HK-2 (cell line): ENCODE measurements at regions not wholly inside any gene's neighbourhood (a gene's known extent, or its start where the extent isn't known, plus 50 kb on each side); places are given as distances from the start of the nearest gene placed in this dataset.
"Not testable (repeated sequence)": the region's sequence is repeated elsewhere in the genome, so short reads cannot be mapped to it uniquely, and the experiment has no call there.

Experiments used
- DNase-seq: peaks from one replicate; pipeline ENCODE4 v3.0.0-alpha.2; 2018; ENCODE audit not compliant: unreplicated experiment

DNA sequence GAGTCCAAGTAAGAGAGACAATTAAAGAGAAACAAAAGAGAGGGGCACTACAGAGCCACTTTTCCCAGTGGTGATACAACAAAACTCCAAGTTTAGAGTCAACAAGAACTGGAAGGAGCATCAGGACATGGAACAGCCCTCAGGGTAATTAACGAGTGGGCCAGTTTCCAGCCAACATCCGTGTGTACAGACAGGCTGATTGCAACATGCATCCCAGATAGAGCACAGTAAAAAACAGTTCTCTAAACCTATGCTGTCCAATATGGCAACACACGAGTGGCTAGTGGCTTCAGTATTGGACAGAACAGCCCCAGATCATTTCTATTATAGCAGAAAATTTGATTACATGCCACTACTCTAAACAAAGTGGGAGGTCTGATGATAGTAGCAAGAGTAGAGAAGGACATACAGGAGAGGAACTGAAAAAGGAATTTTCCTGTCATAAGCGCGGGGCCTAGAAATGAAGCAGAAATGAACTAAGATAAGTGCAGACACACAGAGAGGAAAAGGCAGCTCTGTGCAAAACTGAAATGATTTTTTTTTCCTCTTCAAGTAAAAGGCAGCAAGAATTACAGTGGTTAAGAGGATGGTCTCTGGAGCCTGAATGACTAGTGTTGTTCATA lies 175.6 kb upstream of the CCNG1 start:
- DNase-seq: no peak

DNA sequence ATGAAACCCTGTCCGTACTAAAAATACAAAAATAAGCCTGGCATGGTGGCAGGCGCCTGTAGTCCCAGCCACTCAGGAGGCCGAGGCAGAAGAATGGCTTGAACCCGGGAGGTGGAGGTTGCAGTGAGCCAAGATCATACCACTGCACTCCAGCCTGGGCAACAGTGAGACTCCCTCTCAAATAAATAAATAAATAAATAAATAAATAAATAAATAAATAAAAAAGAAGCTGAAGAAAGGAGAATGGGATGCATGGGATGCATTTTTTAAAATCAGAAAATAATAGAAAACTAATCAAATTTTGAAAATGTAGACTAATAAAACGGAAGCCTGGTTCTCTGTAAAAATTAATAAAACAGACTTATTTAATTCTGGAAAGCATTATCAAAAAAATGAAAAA lies 171.1 kb upstream of the CCNG1 start:
- not testable (repeated sequence) for DNase-seq

DNA sequence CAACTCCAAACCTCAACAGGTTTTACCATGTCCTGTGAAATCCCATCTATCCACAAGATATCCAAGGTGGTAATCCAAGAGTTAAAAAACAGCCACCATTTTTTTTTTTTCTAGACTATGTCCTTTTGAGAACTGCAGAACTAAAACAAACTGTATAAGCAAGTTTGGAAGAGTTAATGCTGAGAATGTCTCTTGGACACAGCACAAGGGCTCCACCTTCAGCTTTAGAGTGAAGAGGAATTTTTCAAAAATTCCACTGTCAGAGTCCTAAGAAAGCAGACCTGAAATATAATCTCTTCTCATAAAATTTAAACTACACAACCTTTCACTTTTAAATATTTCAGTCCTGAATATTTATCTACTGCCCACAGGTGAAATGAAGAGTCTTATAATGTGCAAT lies 167.8 kb upstream of the CCNG1 start:
- no peak for DNase-seq

DNA sequence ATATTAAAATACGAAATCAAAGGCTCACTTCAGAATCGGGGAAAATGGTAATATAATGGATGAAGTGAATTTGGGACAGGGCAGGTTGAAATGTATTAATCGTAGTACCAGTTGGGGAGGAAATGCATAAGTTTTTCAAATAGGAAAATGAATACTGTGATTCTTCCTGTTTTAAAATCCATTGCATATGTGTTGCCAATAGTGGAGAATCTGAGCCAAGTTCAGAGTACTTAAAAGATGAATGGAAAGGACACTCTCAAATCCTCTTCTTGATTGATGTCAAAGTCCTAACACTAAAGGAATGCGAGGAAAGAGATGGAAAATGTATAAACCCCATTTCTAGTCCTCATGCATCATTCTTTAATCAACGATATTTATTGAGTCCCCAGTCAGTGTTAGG lies 160.9 kb upstream of the CCNG1 start:
- no peak for DNase-seq

DNA sequence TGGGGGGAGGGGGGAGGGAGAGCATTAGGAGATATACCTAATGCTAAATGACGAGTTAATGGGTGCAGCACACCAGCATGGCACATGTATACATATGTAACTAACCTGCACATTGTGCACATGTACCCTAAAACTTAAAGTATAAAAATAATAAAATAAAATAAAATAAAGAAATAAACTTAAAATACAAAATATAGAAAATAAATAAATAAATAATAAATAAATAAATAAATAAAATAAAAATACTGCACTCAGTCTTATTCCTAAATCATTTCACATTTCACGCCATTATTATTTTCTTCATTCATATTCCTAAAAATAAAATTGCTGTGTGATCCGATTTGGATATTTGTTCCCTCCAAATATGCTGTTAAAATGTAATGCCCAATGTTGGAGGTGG lies 156.5 kb upstream of the CCNG1 start:
- not testable (repeated sequence) for DNase-seq

DNA sequence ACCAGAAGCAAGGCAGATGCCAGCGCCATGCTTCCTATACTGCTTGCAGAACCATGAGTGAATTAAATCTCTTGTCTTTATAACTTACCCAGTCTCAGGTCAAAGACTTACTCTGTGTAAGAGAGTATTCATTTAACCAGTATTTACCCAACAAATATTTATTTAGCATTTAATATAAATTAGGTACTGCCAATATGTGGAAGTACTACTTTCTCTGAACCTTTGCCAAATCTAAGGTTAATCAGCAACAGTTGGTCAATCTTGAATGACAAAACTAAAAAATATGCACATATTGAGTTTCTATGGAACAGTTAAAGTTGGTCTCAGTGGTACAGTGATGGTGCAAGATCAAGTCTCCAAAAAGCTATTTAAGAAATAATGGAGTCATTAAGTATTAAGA lies 155.9 kb upstream of the CCNG1 start:
- no peak for DNase-seq

DNA sequence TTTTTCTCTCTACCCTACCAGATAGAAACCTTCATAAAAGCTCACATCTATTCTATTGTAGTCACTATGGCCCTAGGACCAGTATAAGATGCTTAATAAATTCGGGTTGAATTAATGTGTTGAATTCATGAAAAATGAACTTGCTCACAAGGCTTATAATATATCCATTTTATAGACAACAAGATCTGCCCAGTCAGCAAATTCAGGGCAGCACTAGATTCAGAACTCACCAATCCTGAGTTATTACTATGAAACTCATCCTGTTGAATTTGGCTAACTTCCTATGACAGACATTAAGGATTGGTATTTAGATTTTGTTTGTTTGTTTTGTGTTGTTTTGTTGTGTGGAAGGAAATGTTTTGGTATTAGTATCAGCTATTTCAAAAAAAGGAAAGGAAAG lies 143.6 kb upstream of the CCNG1 start:
- no peak for DNase-seq

DNA sequence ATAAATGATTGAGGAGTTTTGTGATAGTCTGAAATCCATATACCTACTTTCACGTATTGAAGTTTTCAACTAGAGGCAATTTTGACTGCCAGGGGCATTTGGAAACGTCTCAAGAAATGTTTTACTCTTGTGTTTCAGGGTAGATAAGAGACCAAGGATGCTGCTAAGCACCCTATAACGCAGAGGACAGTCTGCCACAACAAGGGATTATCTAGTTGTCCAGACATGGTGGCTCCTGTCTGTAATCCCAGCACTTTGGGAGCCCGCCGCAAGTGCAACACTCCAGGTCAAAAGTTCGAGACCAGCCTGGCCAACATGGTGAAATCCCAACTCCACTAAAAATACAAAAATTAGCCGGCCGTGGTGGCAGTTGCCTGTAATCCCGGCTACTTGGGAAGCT lies 133.7 kb upstream of the CCNG1 start:
- DNase-seq: no peak

DNA sequence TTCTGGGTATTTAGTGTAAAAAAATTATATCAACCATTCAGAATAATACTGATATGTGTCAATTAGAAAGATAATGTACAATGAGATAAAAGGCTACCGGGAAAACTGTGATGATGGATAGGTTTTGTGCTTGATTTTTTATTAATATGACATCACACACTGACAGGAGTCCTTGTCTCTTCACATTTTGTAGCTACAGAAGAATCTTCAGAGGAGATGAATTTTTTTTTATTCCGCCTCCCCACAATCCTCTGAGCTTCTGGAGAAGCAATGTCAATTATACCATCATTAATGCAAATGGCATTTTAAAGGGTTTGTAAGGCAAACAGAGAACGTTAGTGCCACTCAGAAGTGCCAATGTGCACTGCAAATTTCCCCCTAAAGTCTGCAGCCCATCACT lies 131.7 kb upstream of the CCNG1 start:
- no peak for DNase-seq

DNA sequence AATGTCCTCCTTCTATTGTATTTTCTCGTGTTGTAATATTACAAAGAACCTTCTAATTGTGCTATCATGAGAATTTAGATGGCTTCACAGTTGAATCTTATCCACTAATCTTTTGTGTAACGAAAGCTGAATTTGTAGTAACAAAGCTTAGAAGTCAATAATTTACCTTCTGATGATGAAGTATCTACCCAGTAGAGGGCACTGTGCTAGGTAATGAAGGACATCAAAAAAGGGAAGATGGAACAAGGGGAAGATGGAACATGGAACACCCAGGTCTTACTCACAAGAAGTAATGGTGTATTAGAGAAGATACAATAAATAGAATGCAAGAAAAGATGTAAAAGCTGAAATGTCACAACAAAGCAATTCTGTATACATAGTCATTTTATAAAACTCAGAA lies 131.0 kb upstream of the CCNG1 start:
- no peak for DNase-seq

DNA sequence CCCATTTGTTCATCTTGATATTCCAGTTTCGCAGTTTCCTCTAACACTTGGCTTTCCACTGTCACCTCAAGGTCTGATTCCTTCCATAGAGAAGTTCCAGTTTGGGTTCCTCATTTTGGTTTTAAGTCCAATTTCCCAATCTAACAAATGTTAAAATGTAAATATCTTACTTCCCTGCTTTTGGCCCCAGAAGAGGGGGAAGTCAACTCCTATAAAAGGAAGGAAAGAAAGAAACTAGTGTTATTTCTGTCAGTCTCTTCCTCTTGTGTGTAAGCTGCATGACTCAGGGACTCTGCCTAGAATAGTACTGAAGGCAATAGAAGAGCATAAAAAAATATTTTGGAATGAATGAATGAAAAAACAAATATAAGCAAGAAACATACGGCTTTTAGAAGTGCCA lies 127.5 kb upstream of the CCNG1 start:
- no peak for DNase-seq

DNA sequence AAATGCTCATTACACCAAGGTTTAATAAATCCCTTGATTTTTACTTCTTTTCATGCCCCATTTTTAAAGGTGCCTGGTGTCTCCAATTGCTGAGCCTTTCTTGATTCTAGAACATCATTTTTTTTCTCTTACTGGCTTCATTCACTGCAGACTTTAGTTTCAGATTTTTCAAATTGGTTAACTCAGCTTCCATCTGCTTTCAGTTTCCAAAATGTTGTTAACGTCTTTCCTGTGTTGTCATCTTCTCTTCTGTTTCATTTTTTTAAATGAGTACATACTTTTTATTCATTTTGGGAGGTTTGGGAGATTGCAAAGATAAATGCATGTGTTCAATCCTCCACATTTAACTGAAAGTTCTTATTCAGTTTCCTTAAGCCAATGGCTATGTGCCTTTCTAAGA lies 126.4 kb upstream of the CCNG1 start:
- no peak for DNase-seq

DNA sequence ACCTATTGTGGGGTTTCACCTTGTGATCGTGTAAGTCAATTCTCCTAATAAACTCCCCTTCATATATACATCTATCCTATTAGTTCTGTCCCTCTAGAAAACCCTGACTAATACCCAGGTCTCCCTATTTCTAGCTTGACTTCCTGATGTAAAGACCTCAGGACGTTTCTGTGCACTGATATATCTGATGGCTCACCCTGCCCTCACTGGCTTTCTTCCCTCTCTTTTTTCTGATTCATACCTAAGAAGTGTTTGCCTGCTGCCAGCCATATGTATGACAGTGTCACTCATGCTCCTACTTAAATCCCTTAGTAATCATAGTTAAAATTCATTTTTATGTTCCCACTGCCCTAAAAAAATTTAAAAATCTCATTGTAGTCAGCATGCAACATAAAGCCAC lies 124.8 kb upstream of the CCNG1 start:
- no peak for DNase-seq

DNA sequence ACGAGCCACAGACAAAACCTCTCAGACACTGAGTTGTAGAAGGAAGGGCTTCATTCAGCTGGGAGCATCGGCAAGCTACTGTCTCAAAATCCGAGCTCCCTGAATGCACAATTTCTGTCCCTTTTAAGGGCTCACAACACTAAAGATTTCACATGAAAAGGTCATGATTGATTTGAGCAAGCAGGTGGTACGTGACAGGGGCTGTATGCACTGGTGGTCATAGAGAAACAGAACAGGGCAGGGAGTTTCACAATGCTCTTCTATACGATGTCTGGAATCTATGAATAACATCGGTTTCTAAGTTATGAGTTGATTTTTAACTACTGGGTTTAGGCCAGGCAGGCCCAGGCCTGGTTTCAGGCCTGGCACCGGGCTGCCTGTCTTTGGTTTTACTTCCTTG lies 124.3 kb upstream of the CCNG1 start:
- not testable (repeated sequence) for DNase-seq

DNA sequence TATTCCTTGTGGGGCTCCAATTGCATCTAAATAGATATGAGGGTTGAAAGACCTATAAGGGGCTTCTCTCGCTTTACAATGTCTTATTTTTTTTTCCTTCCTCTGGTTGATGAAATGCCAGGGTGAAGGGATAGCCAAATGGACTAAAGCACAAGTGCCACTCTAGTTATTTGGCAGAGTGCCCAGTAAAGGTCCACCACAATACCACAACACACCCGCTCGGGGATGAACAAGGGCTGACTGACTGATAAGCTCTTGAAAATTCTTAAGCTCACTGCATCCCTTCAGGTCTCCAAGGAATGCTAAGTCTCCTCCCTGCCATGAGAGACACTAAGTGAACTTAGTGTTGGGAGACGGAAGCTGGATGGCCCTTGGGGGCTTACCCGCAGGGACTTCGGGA lies 121.0 kb upstream of the CCNG1 start:
- DNase-seq: not testable (repeated sequence)

DNA sequence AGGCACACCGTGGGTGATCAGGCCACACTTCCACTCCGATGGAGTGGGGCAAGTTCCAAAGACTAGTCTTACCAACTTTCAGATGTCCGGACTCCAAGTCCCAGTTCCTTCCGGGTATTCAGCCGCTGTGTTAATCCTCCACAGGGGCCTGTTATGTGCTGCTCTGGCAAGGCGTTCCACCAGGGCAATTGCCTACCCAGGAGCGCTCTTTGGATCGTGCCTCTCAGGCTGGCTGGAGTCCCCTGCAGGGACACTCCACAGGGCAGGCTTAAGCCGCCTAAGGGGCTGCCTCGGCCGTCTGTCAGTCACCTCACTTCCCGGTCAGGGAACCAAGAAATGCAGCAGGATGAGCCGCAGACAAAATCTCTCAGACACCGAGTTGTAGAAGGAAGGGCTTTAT lies 118.7 kb upstream of the CCNG1 start:
- DNase-seq: no peak

DNA sequence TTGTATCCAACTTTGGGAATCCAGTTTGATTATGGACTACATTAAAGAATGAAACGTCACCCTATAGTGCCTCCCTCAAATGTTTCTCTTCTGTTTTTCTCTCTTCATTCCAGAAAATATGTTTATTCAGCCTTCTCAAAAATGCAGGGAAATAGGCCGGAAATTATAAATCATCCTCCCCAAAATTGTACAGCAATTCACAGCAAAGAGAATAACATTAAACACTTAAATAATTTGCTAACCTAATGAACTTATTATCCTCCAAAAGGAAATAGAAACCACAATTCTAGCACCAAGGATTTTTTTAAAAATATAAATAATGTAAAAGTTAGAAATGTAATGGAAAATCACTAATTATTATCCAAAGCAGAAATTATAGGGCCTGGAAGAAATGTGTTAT lies 115.9 kb upstream of the CCNG1 start:
- DNase-seq: no peak

DNA sequence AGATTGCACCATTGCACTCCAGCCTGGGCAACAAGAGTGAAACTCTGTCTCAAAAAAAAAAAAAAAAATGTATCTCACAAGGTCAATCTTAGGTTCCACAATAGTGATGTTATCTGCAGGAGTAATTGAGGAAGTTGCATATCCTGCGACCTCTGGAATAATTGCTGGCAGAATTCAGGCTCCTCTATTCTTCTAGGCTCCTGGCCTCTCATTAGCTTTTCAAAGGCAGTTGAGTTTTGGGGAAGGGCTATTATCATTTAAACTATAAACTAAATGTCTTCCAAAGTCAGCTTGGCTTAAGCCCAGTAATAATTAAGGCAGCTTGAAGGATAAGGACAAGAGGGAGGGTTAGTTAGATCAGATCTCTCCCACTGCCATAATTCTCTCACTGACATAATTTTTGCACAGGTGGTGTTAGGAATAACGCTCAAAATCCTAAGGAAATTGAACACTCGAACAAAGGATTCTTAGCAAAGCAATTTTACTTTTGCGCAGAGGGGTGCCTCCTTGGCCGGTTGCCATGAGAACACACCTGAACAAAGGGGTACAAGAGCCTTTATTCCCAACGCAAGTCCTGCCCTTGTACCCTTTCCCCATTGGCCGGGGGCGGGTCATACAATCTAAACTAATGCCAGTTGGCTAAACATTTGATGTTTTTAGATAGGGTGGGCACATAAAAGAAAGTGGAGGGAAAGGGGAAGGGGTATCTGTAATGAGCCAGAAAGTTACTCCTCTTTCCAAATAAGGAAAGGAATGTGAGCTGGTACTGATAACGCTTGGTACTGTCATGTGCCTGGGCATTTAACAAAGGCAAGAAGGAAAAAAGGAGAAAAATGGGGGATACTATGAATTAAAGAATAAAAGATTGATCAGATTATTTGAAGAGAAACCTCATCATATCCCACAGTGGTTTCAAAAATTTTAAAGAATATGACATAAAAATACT lies 106.4 kb upstream of the CCNG1 start:
- DNase-seq: no peak

DNA sequence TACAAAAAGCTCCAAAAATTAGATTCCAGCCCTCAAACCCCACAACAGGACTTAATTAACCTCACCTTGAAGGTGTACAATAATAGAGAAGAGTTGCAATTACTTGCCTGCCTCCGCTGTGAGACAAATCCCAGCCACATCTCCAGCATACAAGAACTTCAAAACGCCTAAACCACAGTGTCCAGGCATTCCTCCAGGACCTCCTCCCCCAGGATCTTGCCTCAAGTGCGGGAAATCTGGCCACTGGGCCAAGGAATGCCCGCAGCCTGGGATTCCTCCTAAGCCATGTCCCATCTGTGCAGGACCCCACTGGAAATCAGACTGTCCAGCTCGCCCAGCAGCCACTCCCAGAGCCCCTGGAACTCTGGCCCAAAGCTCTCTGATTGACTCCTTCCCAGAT lies 101.3 kb upstream of the CCNG1 start:
- not testable (repeated sequence) for DNase-seq

DNA sequence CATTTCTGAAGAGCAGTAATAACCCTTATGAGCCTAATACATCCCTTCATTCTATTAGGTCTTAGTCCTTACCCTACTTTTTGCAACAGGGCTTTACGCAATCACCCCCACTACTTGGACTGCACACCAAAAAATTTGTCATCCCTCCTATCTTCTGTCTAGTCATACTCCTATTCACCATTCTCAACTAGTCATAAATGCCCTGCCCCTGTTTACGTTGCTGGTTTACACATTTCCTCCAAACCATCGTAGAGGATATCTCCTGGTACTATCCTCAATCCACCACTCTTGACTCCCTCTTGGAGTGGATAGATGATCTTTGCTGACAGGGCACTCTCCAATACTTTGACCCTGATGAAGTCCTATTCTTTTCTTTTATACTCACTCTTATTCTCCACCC lies 98.2 kb upstream of the CCNG1 start:
- no peak for DNase-seq

DNA sequence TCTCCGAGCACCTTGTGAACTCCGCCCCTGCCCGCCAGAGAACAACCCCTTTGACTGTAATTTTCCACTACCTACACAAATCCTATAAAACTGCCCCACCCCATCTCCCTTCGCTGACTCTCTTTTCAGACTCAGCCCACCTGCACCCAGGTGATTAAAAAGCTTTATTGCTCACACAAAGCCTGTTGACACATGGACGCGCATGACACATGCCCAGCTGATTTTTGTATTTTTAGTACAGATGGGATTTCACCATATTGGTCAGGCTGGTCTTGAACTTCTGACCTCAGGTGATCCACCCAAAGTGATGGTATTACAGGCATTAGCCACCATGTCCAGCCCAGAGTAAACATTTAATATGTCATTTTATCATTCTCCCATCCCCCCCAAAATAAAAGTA lies 97.0 kb upstream of the CCNG1 start:
- not testable (repeated sequence) for DNase-seq

DNA sequence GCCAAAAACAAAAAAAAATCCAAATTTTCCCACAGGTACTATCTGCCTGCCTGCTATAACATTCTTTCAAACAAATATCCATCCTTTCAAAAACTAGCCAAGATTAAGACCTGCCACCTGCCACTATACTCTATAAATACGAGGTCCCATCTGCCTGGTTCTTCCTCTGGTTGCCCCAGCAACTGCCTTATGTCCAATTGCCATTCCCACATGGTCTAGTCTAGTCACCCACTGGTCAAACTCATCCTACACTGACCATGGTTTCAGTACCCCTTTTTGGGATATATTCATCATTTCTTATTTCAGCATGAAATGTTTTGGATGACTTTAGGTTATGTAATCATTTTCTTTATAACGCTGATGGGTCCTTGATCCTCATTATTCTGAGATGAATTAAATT lies 95.1 kb upstream of the CCNG1 start:
- no peak for DNase-seq

DNA sequence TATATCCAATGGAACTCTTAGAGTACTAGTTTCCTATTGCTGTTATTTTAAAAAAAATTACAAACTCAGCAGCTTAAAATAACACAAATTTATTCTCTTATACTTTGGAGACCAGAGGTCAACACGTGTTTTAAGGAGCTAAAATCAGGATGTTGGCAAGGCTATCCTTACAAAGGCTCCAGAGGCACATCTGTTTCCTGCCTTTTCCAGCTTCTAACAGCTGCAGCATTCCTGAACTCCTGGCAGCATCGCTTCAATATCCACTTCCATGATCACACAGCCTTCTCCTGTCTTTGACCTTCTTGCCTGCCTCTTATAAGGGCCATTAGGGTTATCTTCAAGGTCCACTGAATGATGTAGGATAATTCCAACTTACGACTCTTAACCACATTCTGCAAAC lies 92.2 kb upstream of the CCNG1 start:
- DNase-seq: no peak

DNA sequence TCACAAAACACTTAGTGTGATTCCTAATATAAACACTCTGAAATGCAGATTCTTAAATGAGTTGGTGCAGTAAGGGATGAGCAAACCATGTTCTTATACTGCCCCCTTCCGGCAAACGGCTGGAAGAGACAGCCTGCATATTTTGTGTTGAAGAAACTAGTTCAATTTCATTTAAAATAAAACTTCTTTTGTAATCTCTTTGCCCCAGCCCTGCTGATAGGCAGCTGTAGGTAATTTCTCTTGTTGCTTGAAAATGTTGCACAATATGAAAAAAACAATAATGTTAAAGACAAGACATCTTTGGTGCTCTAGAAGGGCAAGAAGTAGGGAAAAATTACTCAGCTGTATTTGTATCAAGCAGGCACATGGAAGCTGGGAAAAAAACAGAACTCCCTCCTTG lies 89.7 kb upstream of the CCNG1 start:
- peak; percentile 19 for DNase-seq
